ENCODE measurements at regions not wholly inside any gene's neighbourhood (a gene's known extent, or its start where the extent isn't known, plus 50 kb on each side); places are given as distances from the start of the nearest gene placed in this dataset.

DNA sequence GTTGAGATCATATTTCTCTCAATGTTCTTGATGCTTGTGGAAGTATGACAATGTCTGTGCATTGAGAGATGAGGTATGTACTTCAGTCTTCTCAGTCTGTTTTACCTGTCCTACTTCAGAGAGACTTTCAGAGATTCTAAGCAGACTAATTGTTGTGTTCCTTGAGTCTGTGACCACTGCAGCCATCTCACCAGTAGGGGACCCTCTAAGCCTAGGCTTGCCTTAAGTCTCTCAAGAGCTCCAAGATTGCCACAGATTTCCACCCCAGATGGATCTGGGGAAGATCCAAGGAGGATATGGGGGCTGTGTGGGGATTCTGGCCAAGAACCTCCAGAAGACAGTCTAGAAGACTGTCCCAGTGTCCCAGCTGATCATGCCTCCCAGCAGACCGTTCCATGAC, 179.9 kb upstream of the PLET1 start:
- TF ChIP-seq EP300 (IDR thresholded peaks at IDR 0.05) (no peak), POLR2A (IDR thresholded peaks at IDR 0.05) (no peak)

All from ovary (tissue), 1 donor.